BJ (cell line): ENCODE measurements at regions not wholly inside any gene's neighbourhood (a gene's known extent, or its start where the extent isn't known, plus 50 kb on each side); places are given as distances from the start of the nearest gene placed in this dataset.

Experiments
- CTCF ChIA-PET: fragments of 350-600 bp; formaldehyde crosslinking; extraction: SDS; loops from one replicate; lab custom pipeline; 2021; ENCODE audit warnings: antibody characterized with exemption, inconsistent platforms; lab: Yijun Ruan, JAX
- POLR2A ChIA-PET: fragments of 300-600 bp; sonication (Branson Sonifier 250); formaldehyde crosslinking; extraction: SDS; loops from one replicate; lab custom pipeline; 2021; ENCODE audit warnings: antibody characterized with exemption; lab: Charles Lee
- DNase-seq: peaks from one replicate; pipeline ENCODE4 v3.0.0-alpha.2; 2011; ENCODE audit warnings: low read depth
- H3K27me3 ChIP-seq: 2 replicates; pipeline ENCODE4 v1.6.0; 2011; ENCODE audit warnings: low read length; ENCODE audit not compliant: control insufficient read depth, insufficient read depth
- H3K36me3 ChIP-seq: 2 replicates; pipeline ENCODE4 v1.5.1; 2011; ENCODE audit warnings: low read length; ENCODE audit not compliant: control insufficient read depth, insufficient read depth
- H3K4me3 ChIP-seq: 2 replicates; pipeline ENCODE4 v1.5.1; 2011; ENCODE audit warnings: low read depth, mild to moderate bottlenecking, control low read depth, low read length
- CTCF ChIP-seq: IDR thresholded peaks from 2 replicates; pipeline ENCODE4 v1.5.1; 2011; ENCODE audit warnings: low read depth, mild to moderate bottlenecking, control low read depth, inconsistent platforms, low read length, moderate library complexity; ENCODE audit not compliant: insufficient read depth

GRCh38 chr15:26323566-26323965 lies 449.3 kb downstream of the GABRB3 start:
- H3K36me3 ChIP-seq: no peaks in the 10 kb centered on the region
- ChIA-PET POLR2A (no interaction called here), CTCF (no interaction called here)
- no peak overlapping the region for H3K4me3 ChIP-seq
- no peaks in the 10 kb centered on the region for H3K27me3 ChIP-seq
- no peak for DNase-seq
- no peak for TF ChIP-seq CTCF

- no peak for TF ChIP-seq CTCF
- Histone ChIP-seq H3K4me3 (no peak overlapping the region), H3K27me3 (no peaks in the 10 kb centered on the region), H3K36me3 (no peaks in the 10 kb centered on the region)
- DNase-seq: no peak
- CTCF ChIA-PET: no interaction called here
- POLR2A ChIA-PET: no interaction called here
These were observed 454.2 kb downstream of the GABRB3 start for GRCh38 chr15:26318689-26319088.

GRCh38 chr15:26314577-26314976 lies 451.4 kb upstream of the ATP10A start:
- Histone ChIP-seq H3K4me3 (no peak overlapping the region), H3K36me3 (no peaks in the 10 kb centered on the region), H3K27me3 (no peaks in the 10 kb centered on the region)
- CTCF ChIA-PET: no interaction called here
- no peak for DNase-seq
- no peak for TF ChIP-seq CTCF
- POLR2A ChIA-PET: no interaction called here

GRCh38 chr15:26311710-26312236 lies 448.6 kb upstream of the ATP10A start:
- H3K4me3 ChIP-seq: no peak overlapping the region
- POLR2A ChIA-PET: no interaction called here
- no peak for TF ChIP-seq CTCF
- CTCF ChIA-PET: no interaction called here
- no peak for DNase-seq
- no peaks in the 10 kb centered on the region for H3K27me3 ChIP-seq
- no peaks in the 10 kb centered on the region for H3K36me3 ChIP-seq

GRCh38 chr15:26298659-26299170 lies 435.6 kb upstream of the ATP10A start:
- CTCF ChIA-PET: no interaction called here
- POLR2A ChIA-PET: no interaction called here
- no peak overlapping the region for H3K4me3 ChIP-seq
- no peaks in the 10 kb centered on the region for H3K36me3 ChIP-seq
- no peak for TF ChIP-seq CTCF
- H3K27me3 ChIP-seq: no peaks in the 10 kb centered on the region
- no peak for DNase-seq
